B cell (primary cell): ENCODE measurements at regions not wholly inside any gene's neighbourhood (a gene's known extent, or its start where the extent isn't known, plus 50 kb on each side); places are given as distances from the start of the nearest gene placed in this dataset.

ENCODE experiments used
- CTCF ChIP-seq: fragments of 200-600 bp; IDR thresholded peaks from one replicate; pipeline ENCODE4 v1.8.0; 2022; ENCODE audit warnings: antibody characterized with exemption, mild to moderate bottlenecking
- EZH2 ChIP-seq: IDR thresholded peaks from 2 replicates; pipeline ENCODE4 v1.6.1; 2012; ENCODE audit warnings: borderline replicate concordance, low read depth, mild to moderate bottlenecking, moderate library complexity, low read length; ENCODE audit not compliant: insufficient read depth, poor library complexity, severe bottlenecking

GRCh38 chr1:214117780-214118179 lies 130.0 kb downstream of the PROX1 start:
- TF ChIP-seq CTCF = no peak
- TF ChIP-seq EZH2 = no peak
